GM21737 (cell line): ENCODE measurements at regions not wholly inside any gene's neighbourhood (a gene's known extent, or its start where the extent isn't known, plus 50 kb on each side); places are given as distances from the start of the nearest gene placed in this dataset.
A peak's percentile ranks its signal among the peaks of the same experiment; 100 is the strongest.

Experiments used
- ATAC-seq: cut with Tn5 transposase; IDR thresholded peaks from one replicate; pipeline ENCODE4 v1.9.1; 2021; ENCODE audit warnings: mild to moderate bottlenecking, moderate library complexity; ENCODE audit not compliant: unreplicated experiment

DNA sequence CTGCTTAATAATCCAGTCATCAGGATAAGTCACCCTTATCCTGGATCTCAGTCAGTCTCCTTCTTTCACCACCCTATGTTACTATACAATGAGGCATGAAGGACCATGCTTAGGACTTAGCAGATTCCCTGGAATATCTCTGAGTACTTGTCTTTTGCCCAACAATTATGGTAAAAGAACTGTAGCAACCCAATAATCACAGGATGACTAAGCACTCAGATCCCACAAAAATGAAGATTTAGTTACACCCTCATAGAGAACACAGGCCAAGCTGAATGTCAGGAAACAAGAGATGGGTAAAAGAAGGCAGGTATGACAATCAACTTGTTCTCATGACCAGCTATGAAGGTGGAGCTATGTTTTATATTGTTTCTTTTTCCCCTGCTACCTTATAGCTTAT lies 91.4 kb downstream of the EDN1 start:
- no peak for ATAC-seq

DNA sequence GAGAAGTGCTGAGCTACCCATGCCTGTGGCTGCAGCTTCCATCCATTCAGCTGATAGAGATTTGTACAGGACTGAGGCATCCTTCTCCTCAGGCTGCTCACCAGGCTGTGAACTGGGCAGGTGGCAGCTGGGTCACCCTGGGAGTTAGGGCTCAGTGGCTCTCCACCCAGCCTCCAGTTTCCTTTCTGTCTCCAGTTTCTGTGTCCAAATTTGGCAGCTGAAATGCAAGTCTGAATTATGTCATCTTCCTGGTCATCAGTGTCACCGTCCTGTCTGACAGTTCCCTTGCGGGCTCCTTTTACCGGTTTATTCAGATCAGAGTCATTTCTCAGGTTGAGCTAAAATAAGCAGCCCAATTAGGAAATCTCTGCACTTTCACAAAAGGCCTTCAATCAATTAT lies 93.3 kb downstream of the EDN1 start:
- ATAC-seq = peak; percentile 72

DNA sequence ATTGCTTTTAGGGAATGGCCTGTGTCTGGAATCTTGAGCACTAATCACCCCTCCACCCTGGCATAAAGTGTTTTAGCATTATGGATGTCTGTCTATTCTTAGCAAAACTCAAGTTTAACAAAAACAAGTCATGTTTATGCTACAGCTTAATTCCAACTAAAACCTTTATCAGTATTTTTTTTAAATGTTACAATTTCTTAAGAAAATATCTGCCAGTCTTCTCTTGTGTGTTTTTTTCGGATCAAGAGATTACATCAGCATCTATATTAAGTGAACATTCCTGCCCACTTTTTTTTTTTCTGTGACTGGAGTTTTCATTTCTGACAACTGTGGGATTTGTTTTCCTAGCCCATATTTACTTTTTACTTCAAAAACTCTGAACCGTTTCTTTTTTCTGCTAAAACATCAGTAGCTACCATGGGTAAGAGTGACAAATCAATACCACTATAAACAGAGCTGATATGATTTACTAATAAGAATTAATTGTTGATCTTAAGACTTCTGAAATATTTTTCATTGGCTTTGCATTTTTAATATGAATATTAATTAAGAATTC lies 94.3 kb downstream of the EDN1 start:
- ATAC-seq = no peak

DNA sequence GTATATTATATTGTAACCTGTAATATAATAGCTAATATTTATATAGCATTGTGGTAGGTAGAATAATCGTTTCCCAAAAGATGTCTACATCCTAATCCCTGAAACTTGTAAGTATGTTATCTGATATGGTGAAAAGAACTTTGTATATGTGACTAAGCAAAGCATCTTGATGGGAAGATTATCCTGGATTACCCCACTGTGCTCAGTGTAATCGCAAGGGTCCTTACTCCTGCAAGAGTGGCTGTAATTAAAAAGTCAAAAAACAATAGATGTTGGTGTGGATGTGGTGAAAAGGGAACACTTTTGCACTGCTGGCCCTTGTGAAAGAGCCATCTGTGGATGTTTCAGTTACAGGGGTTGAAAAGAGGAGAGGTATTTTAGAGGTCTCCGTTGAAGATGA lies 95.2 kb downstream of the EDN1 start:
- no peak for ATAC-seq

DNA sequence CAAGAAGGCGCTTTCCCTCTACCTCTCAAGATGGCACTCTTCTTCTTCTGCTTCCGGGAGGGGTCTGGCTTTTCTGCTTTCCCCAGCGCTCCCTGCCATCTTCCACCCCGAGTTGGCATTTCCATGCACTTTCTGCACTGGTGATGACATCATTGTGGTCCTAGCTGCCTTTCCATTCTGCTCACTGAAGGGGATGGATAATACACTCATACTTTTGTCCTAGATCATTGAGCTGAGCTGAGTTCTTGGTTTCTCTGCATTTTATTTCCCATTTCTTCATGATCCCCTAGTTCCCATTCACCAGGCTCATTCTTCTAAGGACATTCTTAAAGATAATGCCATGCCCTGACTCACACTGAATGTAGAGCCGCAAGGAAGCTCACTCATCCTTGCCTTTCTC lies 96.7 kb downstream of the EDN1 start:
- ATAC-seq = no peak

DNA sequence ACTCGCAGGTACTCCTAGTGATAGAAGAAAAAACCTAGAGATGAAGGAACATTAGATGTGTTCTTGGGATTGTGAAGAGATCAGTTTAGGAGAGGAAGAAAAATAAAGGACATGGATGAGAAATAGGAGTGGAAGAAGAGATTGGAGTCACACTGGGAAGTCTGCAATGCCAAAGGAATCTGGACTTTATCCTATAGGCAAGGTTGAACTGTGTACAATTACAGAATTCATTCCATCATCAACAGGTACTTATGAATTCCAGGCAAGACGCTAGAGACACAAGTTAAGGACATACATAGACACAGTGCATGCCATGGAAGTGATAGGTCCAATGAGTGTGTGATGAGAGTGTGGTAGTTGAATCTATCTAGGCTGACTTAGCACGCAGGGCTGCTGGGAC lies 101.3 kb downstream of the EDN1 start:
- no peak for ATAC-seq

DNA sequence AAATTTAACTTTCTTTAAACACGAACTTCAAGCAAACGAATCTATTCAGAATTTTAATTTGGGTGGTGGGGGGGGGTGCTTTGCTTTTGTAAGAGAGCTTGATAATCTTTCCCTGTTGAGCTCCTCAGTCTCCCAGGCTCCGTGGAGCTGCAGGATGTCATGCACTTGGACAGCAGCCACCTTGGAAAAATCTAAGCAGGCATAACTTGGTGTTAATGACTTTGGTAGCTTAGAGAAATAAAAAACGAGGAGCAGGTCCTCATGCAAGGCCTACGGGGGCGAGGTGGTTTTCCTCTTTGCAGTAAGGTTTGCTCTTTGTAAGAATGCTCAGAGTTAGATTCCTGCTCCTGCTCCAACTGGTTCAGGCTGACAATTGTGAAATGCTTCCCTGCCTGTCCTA lies 102.3 kb downstream of the EDN1 start:
- no peak for ATAC-seq

DNA sequence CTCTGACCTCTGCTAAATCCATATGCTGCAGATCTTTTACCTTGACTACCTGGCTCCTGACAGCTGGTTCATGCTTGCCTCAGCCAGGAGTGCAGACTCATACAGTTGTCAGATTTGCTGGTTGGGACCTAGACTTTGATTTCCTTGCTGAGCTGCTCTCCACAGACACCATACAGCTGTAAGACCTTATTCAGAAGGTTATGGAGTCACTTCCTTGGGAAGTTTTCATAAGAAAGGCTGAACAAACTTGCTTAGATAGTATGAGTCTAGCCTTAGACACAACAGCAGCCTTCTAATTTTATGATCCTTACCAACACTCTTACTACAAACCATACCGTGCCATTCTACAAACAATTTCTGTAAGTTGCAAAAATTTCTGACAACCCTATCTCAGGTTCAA lies 102.9 kb downstream of the EDN1 start:
- no peak for ATAC-seq

DNA sequence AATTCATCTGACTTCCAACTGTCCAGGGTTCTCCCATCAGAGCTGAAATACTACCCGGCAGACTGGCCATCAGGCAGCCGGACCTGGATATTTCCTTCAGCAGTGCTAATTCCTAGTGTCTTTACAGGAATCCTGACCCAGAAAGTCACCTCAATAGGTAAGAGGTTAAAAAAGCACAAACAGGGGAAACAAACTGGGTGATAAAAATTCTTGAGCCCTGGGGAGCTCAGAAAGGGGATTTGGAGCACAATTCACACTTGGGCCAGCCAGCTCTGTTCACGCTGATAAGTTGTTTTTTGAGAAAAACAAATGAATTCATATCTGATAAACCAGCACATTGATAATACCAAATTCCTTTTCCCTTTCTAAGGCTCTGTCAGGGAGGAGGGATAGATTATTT lies 104.0 kb downstream of the EDN1 start:
- no peak for ATAC-seq

DNA sequence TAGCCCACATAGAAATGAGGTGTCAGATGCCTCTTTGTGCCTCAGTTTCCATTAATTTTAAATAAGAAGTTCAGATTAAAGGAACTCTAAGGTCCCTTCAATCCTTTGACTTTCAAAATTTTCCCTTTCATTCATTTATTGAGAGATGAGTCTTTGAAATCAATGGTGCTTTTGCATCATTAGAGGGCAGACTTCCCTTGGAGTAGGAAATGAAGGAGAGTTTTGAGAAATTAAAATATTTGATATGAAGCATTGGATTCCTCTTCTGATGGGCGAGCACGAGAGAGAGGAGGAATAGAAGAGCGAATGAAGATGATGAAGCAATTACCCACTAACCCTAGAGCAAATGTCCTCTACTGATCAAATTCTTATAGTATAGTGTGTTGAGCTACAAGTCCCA lies 105.7 kb downstream of the EDN1 start:
- no peak for ATAC-seq

DNA sequence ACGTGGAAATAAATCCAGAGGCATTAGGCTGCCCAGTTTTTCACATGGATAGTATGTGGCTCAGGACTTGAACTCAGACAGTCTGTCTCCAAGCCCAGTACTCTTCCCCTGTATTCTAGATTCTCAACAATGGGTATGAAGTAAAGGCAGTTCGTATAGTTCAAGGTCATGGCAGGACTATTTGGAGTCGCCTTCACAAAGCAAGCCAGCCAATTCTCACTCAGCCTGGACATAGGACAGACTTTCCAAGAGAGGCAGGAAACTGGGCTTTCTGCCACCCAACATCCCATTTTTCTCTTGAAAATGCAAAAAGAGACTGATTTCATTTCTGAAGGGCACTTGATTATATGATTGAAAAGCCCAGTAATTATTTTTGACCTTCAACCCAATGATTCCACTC lies 111.0 kb downstream of the EDN1 start:
- ATAC-seq = no peak

DNA sequence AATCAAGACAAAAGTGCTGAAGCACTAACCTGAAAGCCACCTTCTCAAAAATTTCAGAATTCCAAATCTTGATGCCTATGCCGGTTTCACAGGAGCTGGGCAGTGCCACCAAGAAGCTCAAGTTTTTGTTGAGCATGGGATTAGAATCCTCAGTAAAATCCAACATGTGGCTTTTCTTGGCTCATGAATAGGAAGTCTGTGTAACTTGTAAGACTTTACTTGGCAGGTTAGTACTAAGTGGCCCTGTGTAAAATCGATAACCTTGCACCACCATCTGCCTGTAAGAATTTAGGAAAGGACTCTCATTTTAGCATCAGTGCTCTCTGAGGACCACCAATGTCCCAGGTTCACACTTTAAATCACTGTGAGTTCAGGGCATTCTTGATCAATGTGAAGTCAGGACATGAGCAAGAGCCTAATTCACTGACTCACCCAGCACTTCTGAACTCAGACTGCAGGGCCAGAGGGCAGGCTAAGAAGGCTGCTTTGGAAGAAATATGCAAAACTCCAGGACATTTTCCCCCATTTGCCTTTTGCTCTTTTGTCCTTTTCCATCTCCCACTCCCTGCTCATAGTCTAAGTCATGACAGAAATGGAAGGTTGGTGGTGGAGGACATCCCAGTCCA lies 113.2 kb downstream of the EDN1 start:
- no peak for ATAC-seq

DNA sequence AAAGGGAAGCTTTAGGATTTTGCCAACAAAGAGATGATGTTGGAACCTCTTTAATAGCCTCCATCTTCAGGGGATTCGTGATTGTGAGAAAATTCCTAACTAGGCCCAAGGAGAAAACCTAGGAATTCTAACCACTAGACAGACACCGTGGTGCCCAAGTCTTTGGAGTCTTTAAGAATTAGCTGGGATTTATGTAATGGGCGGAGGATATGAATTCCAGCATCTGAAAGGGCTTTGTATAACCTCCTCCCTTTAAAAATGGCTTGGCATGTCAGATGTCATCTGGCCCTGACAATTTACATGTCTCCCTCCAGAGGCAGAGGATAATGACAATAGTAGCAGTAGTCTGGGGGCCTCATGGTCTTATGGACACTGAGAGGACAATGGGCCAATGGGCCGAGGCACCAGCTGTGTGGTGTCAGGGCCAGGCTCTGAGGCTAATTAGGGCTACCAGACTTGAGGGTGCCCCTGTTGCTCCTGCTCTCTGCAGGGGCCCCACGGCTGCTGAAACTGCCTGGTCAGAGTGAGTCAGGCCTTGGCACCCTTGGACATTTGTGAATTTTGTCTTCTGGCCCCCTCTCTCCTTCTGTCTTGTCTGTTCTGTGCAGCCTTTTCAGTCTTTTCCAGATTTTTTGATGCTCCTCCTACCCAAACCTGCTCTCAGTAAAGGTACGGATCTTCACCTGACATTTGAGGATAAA lies 113.9 kb downstream of the EDN1 start:
- no peak for ATAC-seq

DNA sequence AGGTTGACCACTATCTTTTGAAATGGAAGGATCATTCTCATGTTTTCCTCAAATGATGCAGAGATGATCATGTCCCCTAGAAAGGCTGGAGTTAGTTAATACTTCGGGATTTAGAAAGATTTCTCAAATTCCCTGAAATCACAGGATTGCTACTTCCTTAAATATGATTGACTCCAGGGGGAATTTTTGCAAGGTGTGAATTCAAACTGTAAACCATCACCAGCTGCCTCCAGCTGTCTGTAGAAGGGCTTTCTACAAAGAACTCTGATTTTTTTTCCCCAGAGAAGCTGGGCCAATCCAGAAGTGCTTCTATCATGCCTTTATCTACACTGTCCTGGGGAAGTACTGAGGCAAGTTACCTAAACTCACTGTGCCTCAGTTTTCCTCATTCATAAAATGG lies 114.5 kb downstream of the EDN1 start:
- ATAC-seq = no peak

DNA sequence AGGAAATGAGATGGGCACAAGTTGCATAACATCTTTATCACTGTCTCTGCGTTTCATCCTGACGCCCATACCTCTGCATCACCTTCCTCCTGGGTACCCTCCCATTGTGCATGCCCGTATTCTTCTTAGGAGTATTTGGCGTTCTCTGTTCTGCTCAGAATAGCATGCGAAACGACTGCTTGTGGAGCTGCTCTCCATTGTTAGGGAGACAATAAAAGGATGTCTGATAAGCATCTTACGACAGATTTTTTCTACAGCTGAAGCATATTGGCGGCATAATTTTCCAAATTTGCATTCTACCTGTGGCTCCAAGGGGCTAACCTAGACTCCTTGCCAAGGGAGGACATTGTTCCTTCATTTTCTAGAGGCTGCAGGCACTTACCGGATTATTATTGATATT lies 118.6 kb downstream of the EDN1 start:
- ATAC-seq = no peak

DNA sequence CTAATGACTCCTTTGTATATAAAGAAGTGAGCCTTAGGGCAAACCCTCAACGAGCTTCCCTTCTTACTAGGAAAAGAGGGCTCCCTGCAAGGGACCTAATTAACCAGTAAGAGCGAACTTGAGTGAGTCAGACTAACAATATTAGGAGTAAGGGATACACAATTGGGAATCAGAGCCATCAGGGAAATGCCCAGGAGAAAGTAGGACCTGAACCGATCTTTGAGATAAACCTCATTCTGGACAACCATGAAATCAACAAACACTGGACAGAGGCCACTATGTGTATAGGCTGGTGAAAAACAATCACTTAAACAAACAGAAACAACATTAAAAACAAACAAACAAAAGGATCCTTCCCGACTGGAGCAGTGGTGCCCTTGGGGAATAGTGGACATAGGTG lies 120.8 kb downstream of the EDN1 start:
- no peak for ATAC-seq

DNA sequence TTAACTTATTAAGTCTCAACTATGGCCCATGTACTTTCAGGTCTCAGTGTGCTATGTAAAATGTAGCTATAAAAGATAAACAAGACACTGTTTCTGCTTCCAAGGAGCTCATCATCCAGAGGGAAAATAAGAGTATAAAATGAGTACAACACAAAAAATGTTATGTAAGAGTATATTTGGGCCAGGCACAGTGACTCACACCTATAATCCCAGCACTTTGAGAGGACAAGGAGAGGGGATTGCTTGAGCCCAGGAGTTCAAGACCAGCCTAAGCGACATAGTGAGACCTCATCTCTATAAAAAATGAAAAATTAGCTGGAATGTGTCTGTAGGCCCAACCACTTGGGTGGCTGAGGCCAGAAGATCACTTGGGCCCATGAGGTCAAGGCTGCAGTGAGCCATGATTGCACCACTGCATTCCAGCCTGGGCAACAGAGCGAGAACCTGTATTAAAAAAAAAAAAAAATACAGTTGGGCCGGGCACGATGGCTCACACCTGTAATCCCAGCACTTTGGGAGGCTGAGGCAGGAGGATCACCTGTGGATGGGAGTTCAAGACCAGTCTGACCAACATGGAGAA lies 124.0 kb downstream of the EDN1 start:
- no peak for ATAC-seq

DNA sequence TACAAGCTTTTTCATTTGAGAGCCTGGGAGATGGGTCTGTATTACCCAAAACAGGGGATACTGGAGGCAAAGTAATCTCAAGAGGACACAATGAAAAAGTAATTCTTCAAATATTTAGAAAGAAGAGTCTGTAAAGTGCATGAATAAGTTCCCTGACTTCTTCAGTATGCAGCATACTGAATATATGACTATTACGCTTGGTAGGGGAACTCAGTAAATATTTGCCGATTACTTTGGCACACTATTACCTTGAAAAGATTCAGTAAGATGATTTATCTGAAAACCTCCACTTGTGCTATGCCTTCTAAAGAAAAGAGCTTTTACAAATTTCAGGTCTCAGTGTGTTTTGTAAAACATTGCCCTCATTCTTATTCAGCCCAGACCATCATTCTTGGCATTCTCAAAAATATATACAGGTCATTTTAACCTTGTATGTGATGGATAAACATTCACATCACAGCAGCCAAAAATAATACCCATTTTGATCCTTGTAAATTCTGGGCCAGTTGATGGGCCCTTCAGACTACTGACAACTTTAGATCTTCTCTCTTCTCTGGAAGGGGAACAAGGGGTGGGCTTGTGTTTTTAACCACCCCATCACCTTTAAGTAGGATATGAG lies 125.9 kb downstream of the EDN1 start:
- no peak for ATAC-seq

DNA sequence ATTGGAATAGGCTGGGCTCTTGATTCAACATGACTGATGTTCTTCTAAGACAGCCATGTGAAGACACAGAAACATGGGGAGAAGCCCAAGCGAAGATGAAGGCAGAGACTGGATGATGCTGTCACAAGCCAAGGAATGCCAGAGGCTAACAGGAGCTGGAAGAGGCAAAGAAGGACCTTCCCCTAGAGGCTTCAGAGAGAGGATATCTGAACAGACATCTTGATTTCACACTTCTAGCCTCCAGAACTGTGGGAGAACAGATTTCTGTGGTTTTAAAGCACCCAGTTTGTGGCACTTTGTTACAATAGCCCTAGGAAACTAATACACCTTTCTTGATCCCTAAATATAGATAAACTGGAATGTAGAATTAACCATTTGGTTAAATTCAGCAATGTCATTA lies 127.0 kb downstream of the EDN1 start:
- ATAC-seq = no peak

DNA sequence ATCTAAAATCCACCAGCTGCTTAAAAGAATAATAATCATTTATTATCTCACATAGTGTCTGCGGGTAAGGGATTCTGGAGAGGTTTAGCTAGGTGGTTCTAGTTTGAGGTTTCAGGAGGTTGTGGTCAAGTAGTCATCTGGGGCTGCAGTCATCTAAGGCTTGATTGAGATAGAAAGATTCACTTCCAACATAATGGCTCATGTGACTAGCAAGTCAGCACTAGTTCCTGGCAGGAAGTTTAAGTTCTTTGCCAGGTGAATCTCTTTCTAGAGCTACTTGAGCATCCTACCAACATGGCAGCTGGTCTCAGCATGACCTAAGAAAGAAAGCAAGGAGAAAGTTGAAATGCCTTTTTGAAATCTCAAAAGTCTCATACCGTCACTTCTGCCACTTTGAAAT lies 128.8 kb downstream of the EDN1 start:
- ATAC-seq = no peak

DNA sequence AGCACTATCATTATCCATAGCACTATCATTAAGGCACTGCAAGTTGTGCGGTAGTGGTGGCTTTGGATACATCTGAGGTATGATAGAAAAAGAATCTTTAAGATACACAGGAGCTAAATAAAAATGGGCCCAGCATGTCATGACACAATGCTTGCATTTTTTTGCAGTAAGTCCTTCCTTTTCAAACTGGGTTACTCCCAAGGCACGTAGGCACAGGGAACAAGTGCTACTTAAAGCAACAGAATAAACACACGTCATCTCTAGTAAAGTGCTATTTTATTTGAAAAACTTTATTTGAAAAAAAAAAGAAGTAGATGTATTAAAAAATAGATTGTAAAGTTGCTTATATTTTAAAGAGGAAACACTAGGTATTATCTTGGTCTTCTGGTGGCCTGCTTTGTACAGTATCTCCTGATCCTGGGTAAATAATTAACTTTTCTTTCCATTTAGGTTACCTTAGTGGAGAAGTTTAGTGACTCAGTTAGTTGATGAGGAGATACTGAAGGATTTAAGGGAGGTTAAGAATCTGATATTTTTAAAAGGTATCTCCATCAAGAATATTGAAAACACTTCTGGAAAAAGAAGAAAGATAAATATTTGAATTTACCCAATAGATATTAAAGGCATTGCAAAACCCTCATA lies 129.6 kb downstream of the EDN1 start:
- no peak for ATAC-seq
